A673 (cell line): ENCODE measurements at regions not wholly inside any gene's neighbourhood (a gene's known extent, or its start where the extent isn't known, plus 50 kb on each side); places are given as distances from the start of the nearest gene placed in this dataset.
A peak's percentile ranks its signal among the peaks of the same experiment; 100 is the strongest.

ENCODE experiments used
- BruUV-seq: library from RNA; stranded (reverse); fragments of 400-500 nt; replicated peaks from 2 replicates; lab custom pipeline; 2021; lab: Mats Ljungman, UMichigan
- CTCF ChIA-PET: fragments of 300-600 bp; sonication (Branson Sonifier 250); formaldehyde crosslinking; loops from one replicate; lab custom pipeline; 2022; ENCODE audit warnings: antibody characterized with exemption; lab: Charles Lee
- POLR2A ChIA-PET: fragments of 300-600 bp; sonication (Branson Sonifier 250); formaldehyde crosslinking; loops from one replicate; lab custom pipeline; 2022; ENCODE audit warnings: antibody characterized with exemption; ENCODE audit not compliant: low non-redundant PET; lab: Charles Lee
- DNase-seq: peaks from one replicate; pipeline ENCODE4 v3.0.0-alpha.2; 2015; ENCODE audit warnings: low spot score
- H3K27ac ChIP-seq: fragments of 200-600 bp; sonication (generic); 2 replicates; pipeline ENCODE4 v1.5.1; 2016; ENCODE audit warnings: mixed run types, low read depth, mild to moderate bottlenecking, mixed read lengths, antibody characterized with exemption, low read length; ENCODE audit not compliant: poor library complexity, severe bottlenecking
- H3K27me3 ChIP-seq: fragments of 200-600 bp; sonication (generic); replicated peaks from 2 replicates; pipeline ENCODE4 v1.6.1; 2017; ENCODE audit warnings: mixed run types, low read depth, mild to moderate bottlenecking, mixed read lengths, antibody characterized with exemption, low read length; ENCODE audit not compliant: insufficient read depth, poor library complexity
- H3K36me3 ChIP-seq: fragments of 200-600 bp; sonication (generic); 2 replicates; pipeline ENCODE4 v1.6.1; 2016; ENCODE audit warnings: mixed run types, mild to moderate bottlenecking, mixed read lengths, antibody characterized with exemption, low read length; ENCODE audit not compliant: insufficient read depth, poor library complexity, severe bottlenecking
- H3K4me1 ChIP-seq: fragments of 200-600 bp; sonication (generic); 2 replicates; pipeline ENCODE4 v1.6.1; 2017; ENCODE audit warnings: mixed run types, mild to moderate bottlenecking, mixed read lengths, antibody characterized with exemption, low read length; ENCODE audit not compliant: insufficient read depth, poor library complexity, severe bottlenecking
- H3K4me3 ChIP-seq: fragments of 200-600 bp; sonication (generic); 2 replicates; pipeline ENCODE4 v1.5.1; 2016; ENCODE audit warnings: low read depth, mixed run types, mild to moderate bottlenecking, mixed read lengths, low read length; ENCODE audit not compliant: poor library complexity, severe bottlenecking
- H3K9me3 ChIP-seq: fragments of 200-600 bp; sonication (generic); 2 replicates; pipeline ENCODE4 v1.6.1; 2016; ENCODE audit warnings: mixed run types, low read depth, mild to moderate bottlenecking, mixed read lengths, antibody characterized with exemption, low read length; ENCODE audit not compliant: poor library complexity, severe bottlenecking
- EZH2 ChIP-seq: fragments of 200-600 bp; sonication (generic); IDR thresholded peaks from 2 replicates; pipeline ENCODE4 v1.6.1; 2017; ENCODE audit warnings: borderline replicate concordance, low read depth, mild to moderate bottlenecking, mixed read lengths, antibody characterized with exemption, low read length; ENCODE audit not compliant: poor library complexity, severe bottlenecking
- intact Hi-C: fragments of 100-400 bp; cut with micrococcal nuclease; formaldehyde crosslinking; loops from one replicate; pipeline ENCODE4 v1.10.0; 2022; ENCODE audit not compliant: unreplicated experiment
- TF ChIP-seq, protein P1 (sequence below): fragments of 300-800, 200-600 bp; sonication (generic); conservative IDR thresholded peaks from 2 replicates; pipeline ENCODE4 v1.5.1; 2017; ENCODE audit warnings: low read depth, mild to moderate bottlenecking, antibody characterized with exemption, low read length, moderate library complexity, mixed read lengths

GRCh38 chr3:34011171-34012101 lies 213.0 kb downstream of the PDCD6IP start:
- H3K9me3 ChIP-seq = no peaks in the 10 kb centered on the region
- TSS peak; percentile 63 for BruUV-seq
- ChIA-PET POLR2A (interaction anchor here (0.5 kb wide), 1 partner anchor 91 kb away, joined by 18 read pairs; no protein-coding TSS in a partner anchor), CTCF (no interaction called here)
- DNase-seq = peak; percentile 51
- TF ChIP-seq, protein P1, sequence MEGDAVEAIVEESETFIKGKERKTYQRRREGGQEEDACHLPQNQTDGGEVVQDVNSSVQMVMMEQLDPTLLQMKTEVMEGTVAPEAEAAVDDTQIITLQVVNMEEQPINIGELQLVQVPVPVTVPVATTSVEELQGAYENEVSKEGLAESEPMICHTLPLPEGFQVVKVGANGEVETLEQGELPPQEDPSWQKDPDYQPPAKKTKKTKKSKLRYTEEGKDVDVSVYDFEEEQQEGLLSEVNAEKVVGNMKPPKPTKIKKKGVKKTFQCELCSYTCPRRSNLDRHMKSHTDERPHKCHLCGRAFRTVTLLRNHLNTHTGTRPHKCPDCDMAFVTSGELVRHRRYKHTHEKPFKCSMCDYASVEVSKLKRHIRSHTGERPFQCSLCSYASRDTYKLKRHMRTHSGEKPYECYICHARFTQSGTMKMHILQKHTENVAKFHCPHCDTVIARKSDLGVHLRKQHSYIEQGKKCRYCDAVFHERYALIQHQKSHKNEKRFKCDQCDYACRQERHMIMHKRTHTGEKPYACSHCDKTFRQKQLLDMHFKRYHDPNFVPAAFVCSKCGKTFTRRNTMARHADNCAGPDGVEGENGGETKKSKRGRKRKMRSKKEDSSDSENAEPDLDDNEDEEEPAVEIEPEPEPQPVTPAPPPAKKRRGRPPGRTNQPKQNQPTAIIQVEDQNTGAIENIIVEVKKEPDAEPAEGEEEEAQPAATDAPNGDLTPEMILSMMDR = peak; percentile 38; the same call in 1 of the 2 replicates
- no peak for TF ChIP-seq EZH2
- H3K27me3 ChIP-seq = no peaks in the 10 kb centered on the region
- no peak overlapping the region for H3K4me3 ChIP-seq
- H3K36me3 ChIP-seq = no peaks in the 10 kb centered on the region
- peak overlapping the region; percentile 85 for H3K27ac ChIP-seq
- H3K4me1 ChIP-seq = peaks cover 69% of the 10 kb centered on the region
- intact Hi-C loops = loop anchor here (5.0 kb wide), 3 partner anchors 54 to 266 kb away; no protein-coding TSS in a partner anchor

GRCh38 chr3:34012102-34012461 lies 213.7 kb downstream of the PDCD6IP start:
- ChIA-PET POLR2A (interaction anchor here (0.5 kb wide), 1 partner anchor 91 kb away, joined by 18 read pairs; no protein-coding TSS in a partner anchor), CTCF (no interaction called here)
- H3K27ac ChIP-seq = peak overlapping the region; percentile 85
- no peak for TF ChIP-seq EZH2
- H3K4me3 ChIP-seq = no peak overlapping the region
- DNase-seq = peak; percentile 87
- H3K9me3 ChIP-seq = no peaks in the 10 kb centered on the region
- intact Hi-C loops = loop anchor here (5.0 kb wide), 3 partner anchors 55 to 265 kb away; no protein-coding TSS in a partner anchor
- H3K36me3 ChIP-seq = no peaks in the 10 kb centered on the region
- H3K4me1 ChIP-seq = peaks cover 76% of the 10 kb centered on the region
- no peaks in the 10 kb centered on the region for H3K27me3 ChIP-seq
- BruUV-seq = no TSS peak

DNA sequence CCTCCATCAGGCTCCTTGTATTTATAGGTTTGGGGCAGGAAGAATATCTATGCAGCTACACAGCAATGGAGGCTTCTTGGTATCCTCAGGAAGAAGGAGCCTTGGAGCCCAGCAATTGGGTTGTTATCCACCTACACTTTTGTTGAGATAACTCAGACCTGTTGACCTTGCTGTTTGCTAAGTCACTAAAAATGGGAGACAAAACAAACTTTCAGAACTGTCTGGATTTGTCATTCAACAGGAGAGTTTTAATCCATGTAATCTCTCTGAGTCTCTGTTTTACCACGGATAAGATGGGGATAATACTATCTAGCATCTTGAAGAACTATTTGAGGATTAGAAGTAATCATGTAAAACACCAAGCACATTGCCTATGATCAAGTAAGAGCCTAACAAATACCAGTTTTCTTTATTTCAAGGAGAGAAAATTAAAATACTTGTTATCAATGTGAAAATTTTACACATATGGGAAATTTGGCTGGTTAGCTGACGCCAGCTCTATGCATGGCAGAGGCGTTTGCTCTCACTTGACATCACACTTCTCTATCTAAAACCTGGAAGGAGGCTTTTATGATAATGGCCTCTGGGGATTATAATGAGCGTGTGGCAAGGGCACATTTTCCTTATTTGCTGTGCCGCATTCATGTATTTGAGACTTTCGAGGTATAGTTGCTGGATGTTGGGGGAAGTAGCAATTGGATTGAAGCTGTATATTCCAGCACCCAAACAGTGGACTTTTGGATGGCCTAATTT lies 215.6 kb downstream of the PDCD6IP start:
- TF ChIP-seq EZH2 = no peak
- TF ChIP-seq, protein P1 = no peak
- ChIA-PET POLR2A (no interaction called here), CTCF (no interaction called here)
- Histone ChIP-seq H3K9me3 (no peaks in the 10 kb centered on the region), H3K36me3 (no peaks in the 10 kb centered on the region), H3K4me3 (no peak overlapping the region), H3K27ac (peak overlapping the region; percentile 85), H3K27me3 (no peaks in the 10 kb centered on the region), H3K4me1 (peaks cover 72% of the 10 kb centered on the region)
- no peak for DNase-seq
- no TSS peak for BruUV-seq
- intact Hi-C loops = loop anchor here (2.0 to 5.0 kb wide), 5 partner anchors 57 to 263 kb away; no protein-coding TSS in a partner anchor
